GM21367 (cell line): ENCODE measurements at regions not wholly inside any gene's neighbourhood (a gene's known extent, or its start where the extent isn't known, plus 50 kb on each side); places are given as distances from the start of the nearest gene placed in this dataset.
"Not testable (repeated sequence)": the region's sequence is repeated elsewhere in the genome, so short reads cannot be mapped to it uniquely, and the experiment has no call there.

ENCODE experiments used
- ATAC-seq: cut with Tn5 transposase; IDR thresholded peaks from one replicate; pipeline ENCODE4 v1.9.1; 2021; ENCODE audit not compliant: unreplicated experiment

DNA sequence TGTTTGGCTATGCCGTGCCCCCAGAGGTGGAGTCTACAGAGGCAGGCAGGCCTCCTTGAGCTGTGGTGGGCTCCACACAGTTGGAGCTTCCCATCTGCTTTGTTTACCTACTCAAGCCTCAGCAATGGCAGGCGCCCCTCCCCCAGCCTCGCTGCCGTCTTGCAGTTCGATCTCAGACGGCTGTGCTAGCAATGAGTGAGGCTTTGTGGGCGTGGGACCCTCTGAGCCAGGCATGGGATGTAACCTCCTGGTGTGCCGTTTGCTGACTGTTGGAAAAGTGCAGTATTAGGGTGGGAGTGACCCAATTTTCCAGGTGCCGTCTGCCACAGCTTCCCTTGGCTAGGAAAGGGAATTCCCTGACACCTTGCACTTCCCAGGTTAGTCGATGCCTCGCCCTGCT is 652.8 kb upstream of the EEF2KMT start:
- ATAC-seq: not testable (repeated sequence)

DNA sequence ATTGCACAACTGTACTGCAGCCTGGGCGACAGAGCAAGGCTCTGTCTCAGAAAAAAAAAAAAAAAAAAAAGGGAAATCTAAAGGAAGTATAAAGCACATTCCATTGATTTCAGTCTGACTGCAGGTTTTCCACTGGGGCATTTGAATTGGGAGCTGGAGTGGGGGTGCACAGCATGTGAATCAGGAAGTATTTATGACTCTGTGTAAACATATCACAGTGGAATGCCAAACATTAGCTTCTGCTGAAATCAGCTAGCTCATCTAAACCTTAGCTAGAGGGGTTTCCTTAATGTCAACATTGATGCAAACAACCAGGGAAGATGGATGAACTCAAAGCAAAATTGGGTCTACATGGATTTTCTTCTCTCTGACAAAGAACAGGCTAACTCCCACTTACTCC is 641.0 kb upstream of the EEF2KMT start:
- no peak for ATAC-seq

DNA sequence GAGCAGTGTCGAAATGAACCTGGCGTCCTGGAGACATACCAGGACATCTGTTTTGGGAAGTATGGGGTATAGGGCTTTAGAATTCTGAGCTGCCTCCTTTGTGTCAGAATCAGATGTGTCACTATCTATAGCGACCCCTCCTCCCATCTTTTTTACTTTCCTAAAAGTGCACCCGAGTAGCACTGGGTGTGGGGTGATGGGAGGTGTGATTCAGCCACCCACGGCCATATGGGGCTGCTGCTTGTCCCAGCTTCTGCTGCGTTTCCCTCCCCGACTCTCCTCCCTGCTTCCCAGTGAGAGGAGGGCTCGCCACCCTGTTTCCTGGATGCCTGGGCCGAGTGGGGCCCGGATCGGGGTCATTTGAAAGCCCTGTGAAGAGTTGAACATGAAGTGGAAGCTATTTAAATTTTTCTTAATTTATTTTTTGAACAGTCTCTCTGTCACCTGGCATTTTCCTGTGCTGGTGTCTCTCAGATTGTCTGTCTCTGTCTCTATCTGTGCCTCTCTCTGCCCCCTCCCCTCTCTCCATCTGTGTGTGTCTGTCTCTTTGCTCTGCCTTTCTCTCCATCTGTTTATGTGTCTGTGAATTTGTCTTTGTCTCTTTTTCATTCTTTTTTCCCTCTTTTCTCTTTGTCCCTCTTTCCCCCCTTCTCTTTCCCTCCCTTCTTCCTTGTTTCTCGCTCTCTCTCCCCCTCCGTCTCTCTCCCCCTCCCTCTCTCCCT is 638.8 kb upstream of the EEF2KMT start:
- no peak for ATAC-seq

DNA sequence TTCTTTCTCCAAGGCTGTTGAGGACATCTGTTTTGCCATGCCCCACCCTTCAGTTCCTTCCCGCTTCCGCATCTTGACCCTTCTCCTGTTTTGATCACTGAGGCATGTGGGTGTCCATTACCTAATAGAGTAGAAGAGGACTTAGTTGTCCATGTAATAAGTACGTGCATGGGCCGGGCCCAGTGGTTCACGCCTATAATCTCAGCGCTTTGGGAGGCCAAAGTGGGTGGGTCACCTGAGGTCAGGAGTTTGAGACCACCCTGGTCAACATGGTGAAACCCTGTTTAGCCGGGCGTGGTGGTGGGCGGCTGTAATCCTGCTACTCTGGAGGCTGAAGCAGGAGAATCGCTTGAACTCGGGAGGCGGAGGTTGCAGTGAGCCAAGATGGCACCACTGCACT is 637.8 kb upstream of the EEF2KMT start:
- no peak for ATAC-seq

DNA sequence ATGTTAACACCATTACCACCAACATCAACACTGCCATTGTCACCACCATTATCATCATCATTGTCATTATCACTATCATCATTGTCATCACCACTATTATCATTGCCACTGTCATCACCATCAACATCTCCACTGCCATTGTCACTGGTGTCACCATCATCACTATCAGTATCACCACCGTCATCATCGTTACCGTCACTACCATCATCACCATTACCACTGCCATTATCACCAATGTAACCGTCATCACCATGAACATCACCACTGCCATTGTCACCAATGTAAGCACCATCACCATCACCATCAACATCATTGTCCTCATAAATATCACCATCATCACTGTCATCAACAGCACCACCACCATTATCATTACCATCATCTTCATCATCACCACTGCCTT is 633.2 kb upstream of the EEF2KMT start:
- ATAC-seq: no peak

DNA sequence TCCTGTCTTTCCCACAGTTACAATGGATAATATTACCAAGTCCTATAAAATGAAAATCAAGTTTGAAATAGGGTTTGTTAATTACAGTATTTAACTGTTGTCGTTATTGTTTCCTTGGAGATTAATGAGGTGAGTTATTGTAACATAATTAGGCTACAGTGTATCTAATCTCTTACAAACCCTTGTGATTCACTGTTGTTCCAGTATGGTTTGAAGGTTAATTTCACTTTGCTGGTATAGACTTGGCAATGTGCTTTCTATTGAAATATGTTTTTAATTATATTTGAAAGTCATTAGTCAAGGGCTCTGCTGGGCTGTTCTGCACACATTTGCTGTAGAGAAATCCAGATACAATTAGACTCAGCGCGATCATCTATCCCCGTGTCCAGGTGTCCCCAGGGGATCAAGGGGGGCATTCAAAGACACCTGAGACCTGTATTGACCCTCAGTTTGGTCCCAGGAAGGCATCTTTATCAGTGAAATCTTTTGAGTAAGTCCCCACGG is 624.6 kb upstream of the EEF2KMT start:
- ATAC-seq: no peak

DNA sequence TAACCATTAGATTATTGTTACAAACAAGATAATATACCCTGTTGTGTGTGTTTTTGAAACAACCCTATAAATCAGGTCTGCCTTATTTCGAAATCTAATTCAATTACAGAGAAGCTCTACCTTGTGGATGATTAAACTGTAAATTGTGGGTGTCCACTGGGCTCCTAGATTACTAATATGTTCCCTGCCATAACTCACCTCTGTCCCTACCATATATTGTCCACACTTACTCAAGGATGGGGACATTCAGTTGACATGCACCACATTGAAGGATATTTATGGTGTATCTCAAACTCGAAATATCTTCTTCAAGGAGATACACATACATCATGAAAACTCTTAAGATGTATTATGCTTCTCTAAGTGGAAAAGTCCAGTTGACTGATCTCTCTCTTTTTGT is 617.6 kb upstream of the EEF2KMT start:
- no peak for ATAC-seq

DNA sequence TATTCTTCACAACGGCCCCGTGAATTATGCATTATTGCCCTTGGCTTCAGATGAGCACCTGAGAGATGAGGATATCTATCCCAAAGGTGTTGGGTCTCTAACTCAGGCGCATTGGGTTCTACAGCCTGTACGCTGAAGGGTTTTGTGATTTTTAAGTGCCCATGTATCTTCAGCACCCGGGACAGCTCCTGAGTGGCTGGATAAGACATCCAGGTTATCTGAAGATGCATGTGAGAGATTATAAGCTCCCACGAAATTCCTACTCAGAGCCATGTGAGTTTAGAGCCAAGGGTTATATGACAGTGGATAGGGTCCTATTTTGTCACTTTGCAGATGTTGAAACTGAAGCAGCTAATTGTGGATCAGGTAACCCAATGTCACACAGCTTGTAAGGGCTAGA is 612.3 kb upstream of the EEF2KMT start:
- ATAC-seq: no peak

DNA sequence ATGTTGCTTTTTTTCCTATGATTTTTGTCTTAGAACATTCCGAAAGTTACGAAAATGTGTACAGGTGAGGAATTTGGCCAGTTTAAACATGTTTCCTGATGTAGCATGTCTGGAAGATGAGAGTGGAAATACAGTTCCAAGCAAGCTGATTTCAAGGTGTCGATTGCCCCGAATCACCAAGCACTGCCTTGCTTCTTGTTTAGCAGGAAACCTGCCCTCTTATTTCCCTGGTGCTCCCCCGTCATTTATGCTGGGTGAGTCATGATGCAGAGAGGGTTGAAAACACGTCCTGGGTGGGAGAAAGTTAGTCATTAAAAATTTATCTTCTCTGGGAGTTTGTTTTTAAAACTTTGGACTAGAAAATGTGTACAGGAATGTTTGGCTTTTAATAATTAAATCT is 608.6 kb upstream of the EEF2KMT start:
- ATAC-seq: no peak

DNA sequence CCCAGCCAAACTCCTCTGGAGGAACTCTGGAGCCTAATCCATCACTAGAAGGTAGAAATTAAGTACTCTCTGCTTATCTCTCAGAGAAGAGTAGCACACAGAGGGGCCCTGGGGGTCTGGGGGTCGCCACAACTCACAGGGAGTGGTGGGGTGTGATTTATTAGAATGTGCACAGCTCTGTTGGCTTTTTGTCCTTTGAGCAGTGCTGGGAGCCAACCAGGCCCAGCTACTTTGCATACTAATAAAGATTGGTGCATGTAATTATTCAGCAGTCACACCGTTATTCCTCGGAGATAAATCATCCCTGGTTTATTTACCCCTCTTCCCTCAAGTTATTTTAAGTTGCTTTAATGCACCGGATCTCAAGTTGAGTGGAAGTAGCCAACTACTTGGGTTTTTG is 606.7 kb upstream of the EEF2KMT start:
- ATAC-seq: no peak

DNA sequence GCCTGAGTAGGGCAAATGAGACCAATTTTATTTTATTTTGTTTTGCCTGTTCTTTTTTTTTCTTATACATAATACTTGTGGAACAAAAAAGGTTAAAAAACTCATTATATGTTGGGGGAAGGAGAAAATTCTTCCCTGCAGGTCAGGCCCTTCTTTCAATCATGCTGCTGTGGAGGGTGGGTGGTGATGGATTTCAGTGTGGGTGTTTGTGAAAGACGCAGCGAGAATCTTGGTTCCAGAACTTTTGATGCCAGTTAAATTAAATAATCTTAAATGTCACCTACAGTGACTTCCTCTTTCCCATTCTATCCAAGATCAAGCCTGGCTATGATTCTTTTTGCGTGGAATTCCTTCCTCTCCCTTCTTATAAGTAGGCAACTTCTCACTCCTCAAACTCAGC is 595.8 kb upstream of the EEF2KMT start:
- ATAC-seq: no peak

DNA sequence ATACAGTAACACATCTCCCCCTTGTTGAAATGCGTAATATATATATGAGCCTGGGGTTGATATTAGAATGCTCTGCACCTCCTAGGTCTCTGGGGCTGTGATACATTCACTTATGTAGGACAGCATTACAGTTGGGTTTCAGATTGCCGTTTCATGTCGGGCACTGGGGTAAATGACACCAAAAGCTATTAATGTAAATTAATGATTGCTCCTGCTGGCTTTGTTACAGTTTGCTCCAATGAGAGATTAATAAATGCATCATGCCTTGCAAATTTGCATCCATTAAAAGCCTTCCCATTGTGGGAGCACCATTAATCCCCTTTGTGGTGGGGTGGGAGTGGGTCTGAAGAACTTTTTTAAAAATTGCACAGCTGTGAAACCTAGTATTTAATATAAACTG is 584.4 kb upstream of the EEF2KMT start:
- no peak for ATAC-seq

DNA sequence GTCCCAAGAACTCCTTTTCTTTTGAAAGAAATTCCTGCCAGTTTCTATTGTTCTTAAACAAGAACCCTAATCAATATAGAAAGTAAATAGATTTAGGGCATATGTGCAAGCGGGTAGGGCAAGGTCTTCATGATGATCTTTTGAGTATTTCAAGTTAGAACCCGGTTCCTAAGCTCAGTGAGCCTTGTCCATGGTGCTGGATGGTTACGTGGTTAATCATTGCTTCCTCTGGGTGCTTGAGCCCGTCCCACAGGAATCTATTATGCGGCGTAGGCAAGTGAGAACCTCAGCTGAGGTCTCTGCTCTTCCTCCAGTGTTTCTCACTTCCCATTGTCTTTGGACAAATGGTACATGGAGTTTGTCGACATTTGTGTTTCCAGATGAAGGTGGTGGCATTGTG is 580.8 kb upstream of the EEF2KMT start:
- ATAC-seq: no peak

DNA sequence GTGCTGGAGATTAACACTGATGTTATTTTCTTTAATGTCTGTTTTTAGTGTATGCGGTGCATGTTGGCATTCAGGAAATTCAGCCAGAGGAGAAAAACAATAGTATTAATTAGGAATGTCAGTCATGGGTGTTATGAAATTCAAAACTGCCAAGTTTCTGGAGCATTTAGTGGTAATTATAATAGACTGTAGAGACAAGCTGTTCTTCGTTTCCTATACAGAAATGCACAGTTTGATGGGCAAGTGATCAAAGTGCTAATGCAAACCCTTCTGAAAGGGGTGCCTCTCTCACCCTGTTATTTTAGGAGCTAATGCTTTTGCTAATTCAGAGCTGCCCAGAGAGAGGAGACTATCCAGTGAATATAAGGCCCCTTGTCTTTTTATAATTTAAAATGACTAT is 573.8 kb upstream of the EEF2KMT start:
- ATAC-seq: no peak

DNA sequence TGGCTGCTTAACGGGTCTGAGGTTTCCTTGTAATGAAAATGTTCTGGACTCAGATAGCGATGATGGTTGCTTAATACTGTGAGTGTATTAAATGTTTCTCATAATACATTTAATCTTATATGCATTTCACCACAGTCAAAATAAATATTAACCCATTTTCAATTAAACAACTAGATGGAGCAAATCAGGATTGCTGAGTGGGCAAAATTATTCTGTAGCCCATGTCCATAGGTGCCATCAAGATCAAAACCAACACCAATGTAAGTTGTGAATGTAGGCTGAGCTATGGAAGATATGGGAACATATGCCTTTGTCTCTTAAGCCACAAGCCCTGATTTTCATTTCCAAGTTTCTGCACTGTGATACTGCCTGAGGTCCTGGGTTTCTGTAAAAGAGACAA is 572.6 kb upstream of the EEF2KMT start:
- no peak for ATAC-seq

DNA sequence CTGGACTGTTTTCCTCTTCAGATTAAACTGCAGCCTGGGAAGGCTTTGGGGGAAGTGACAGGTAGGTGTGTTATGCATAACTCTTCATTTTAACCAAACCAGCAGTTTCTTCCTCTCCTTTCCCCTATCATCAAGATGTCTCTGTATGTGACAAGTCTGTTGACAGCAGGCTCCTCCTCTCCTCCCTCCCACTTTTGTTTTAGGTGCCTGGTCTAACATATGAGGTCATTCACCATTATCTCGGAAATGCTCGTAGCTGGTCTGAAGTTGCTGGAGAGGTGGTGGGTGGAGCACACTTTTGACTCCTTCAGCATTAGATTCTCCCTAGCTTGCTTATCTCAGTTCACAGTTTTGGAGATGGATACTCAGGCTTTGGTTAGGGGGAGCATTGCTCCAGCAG is 571.0 kb upstream of the EEF2KMT start:
- ATAC-seq: no peak

DNA sequence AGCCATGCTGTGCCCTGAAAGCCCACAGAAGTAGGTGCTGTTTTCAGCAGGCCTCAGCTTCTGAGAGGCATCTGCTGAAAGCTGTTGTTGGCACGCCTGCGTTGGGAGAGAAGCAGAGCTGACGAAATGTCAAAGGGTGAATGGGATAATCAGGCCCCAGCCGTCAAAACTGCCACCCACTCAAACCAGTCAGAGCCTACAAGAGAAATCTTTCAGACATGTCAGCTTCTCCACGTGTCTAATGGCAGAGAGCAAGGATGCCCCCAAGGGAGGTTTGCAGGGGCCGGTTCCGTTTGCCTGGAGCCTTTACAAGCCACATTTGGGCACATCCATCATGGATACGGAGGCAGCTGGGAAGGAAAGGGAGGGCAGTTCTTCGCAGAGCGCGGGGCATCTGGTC is 568.2 kb upstream of the EEF2KMT start:
- no peak for ATAC-seq

DNA sequence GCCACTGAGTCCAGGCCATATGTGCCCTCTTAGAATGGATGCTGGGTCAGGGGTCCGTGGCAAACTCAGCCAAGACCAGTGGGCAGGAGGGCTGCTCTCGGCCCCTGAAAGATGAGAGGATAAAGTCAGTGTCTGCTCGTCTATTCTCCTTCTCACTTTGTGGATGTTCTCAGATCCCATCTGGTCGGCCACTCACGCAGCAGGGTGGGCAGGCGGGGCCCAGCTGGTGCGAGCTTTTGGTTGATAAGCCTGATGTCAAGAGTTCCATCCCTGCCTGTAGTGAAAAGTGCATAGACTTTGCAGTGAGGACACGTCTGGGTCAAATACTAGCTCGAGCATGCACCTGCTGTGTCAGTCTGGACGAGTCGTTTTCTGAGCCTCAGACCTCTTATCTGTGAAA is 556.2 kb upstream of the EEF2KMT start:
- no peak for ATAC-seq

DNA sequence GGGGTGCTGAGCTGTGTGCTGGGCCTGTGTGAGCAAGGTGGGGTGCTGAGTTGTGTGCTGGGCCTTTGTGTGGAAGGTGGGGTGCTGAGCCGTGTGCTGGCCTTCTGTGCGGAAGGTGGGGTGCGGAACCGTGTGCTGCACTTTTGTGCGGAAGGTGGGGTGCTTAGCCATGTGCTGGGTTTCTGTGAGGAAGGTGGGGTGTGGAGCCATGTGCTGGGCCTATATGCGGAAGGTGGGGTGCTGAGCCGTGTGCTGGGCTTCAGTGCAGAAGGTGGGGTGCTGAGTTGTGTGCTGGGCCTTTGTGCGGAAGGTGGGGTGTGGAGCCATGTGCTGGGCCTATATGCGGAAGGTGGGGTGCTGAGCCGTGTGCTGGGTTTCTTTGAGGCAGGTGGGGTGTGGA is 555.4 kb upstream of the EEF2KMT start:
- no peak for ATAC-seq

DNA sequence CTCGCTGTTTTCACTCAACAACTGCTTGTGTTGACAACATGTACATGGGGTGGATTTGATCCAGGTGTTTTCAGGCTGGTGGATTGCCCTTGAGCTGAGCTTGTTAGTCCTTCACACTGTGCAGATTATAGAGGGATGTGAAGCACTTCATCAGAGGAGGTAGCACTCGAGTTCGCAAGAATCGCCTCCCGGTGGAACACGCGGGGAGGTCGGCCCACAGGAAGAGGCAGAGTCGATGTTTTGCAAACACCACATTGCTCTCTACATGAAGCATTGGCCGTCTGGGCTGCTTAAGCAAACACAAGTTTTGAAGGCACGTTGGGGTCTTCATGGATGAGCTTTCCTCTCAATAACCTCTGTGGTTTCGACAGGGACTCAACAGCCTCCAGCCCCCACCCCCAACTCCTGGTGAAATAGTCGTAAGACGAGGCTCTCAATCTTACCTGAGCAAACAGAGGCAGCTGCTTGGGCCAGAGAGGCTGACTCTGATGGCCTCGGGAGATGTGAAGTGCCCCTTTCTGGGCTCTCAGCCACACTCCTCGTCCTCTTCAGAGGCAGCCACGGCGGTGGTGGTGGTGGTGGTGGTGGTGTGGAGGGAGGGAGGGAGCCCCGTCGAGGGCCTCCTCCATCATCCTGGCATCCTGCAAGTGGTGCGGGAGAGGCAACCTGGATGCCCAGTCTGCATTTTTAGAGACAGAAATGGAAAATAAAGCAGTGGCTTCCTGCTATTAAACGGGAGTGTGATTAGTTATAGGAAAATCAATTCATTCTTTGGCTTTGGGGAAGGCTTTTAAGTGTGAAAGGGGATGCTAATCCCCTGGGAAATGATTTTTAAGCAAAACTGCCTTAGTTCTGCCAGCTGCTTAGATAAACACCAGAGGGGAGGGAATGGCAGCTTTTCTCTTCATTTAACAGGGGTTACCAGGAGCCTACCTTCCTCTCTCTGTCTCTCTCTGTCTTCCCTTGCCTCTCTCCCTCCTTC is 552.5 kb upstream of the EEF2KMT start:
- no peak for ATAC-seq

DNA sequence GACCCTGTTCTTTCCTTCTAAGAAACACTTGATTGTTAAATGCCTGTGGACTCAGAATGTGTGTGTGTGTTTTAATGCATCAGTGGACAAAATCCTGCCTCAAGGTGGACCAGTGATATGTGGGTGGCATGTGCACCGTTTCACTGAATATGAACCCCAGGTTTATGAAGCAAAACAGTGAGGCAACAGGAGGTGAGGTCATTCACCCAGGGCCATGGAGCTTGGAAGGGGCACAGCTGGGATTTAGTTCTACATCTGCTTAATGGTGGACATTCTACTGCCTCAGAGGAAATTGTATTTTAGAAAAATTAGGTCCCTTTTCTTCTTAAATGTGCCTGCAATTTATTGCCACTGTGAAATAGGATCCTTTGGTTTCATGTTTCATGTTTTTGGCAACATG is 549.5 kb upstream of the EEF2KMT start:
- no peak for ATAC-seq

DNA sequence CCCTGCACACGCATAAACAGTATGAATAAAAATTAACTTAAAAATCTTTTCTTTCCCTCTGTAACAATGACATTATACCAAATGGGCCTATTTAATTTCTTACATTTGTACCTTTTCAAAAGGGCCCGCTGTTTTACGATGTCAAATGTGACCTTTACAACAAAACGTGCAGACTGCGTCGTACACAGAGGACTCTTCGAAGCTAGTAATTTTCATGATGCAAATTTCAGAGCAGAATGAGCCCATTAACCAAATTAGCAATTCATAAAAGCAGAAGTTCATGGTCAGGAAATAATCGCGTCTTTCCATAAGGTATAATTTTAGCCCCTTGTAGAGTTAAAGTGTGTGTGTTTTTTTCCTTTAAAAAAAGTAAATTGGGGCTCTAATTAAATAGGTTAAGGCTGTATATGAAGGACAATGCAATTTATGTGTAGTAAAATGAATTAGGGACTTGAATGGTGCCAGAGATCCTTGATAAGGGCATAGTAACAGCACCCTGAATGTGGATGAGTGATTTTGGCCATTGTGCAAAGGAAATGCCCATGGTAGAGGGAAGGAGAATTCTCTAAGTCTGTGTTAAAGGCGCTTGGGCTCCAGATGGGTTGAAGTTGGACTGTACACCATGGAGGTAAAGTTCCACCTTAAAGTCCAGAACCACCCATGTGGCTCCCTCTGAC is 546.4 kb upstream of the EEF2KMT start:
- no peak for ATAC-seq
